GM18498 (cell line): ENCODE measurements at regions not wholly inside any gene's neighbourhood (a gene's known extent, or its start where the extent isn't known, plus 50 kb on each side); places are given as distances from the start of the nearest gene placed in this dataset.

ENCODE experiments used
- ATAC-seq: cut with Tn5 transposase; IDR thresholded peaks from one replicate; pipeline ENCODE4 v1.9.1; 2021; ENCODE audit warnings: mild to moderate bottlenecking, moderate library complexity; ENCODE audit not compliant: unreplicated experiment

DNA sequence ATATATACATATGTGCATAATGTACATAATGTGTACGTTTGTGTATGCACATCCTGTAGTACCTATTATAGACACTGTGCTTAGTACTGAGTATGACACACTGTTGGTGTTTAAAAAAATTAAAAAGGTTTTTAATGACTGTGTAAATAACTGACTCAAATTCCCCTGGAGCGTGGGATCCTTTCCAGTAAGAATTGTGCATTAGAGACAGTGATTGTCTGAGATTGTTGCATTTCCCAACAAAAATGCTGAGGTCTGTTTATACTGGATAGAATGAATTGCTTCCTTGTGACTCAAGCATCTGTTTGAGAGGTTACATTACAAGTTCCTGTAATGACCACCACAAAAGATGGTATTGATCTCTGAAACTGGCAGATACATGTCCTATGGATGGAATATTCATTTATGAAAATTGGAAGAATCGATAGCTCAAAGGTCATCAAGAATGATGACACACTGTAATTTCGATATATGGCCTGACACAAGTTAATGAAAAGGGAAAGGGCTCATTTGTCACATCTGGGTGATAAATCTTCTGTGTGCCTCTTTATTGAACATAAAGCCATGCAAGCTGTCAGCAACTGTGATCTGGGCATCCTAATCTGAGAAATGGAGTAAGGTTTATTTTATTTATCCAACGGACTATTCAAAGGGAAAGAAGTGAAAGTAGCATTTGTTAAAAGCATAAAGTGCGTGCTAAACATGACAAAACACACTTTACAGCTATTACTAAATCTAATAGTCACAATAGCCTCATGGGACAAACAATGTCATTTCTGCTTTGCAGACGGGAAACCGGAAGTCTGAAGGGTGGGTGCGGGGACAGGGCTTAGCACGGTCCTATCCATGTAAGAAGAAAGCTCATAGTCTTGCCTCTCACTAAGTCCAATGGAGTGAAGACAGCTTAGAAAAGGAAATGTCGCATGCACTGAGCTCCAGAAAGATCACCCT is 228.8 kb downstream of the CDH11 start:
- no peak for ATAC-seq

DNA sequence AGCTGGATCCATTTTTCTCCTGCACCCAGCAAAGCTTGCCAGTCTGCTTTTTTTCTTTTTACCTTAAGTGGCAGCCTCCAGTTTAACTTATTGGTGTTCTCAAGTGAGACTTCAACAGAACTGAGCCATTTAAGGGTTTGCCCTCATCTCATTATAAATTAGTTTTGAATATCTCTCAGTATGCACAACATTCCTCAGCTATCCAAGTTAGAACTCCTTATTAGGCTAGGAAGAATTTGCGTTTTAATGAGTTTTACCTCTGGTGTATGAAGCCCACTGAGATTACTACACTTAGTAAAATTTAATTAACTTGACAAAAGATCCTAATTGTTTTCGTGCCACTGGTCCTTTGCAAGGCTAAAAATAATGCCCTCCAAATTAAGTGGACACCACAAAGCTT is 232.4 kb downstream of the CDH11 start:
- no peak for ATAC-seq

DNA sequence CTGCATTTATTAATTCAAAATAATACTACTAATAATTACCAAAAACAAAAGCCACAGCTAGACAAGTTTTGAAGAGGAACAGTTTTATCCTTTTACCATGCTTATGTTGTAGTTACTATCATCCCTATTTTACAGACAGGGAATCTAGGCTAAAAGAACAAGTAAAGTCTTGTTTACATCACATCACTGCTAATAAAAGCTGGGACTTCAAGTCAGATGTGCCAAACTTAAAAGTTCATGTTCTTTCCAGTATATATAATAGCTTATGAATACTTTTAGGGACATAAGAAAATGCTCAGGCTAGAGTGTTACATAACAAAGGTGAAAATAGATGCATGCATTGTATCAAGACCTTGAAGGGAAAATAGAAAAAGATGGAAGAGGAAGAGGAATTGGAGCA is 234.2 kb downstream of the CDH11 start:
- ATAC-seq: no peak

DNA sequence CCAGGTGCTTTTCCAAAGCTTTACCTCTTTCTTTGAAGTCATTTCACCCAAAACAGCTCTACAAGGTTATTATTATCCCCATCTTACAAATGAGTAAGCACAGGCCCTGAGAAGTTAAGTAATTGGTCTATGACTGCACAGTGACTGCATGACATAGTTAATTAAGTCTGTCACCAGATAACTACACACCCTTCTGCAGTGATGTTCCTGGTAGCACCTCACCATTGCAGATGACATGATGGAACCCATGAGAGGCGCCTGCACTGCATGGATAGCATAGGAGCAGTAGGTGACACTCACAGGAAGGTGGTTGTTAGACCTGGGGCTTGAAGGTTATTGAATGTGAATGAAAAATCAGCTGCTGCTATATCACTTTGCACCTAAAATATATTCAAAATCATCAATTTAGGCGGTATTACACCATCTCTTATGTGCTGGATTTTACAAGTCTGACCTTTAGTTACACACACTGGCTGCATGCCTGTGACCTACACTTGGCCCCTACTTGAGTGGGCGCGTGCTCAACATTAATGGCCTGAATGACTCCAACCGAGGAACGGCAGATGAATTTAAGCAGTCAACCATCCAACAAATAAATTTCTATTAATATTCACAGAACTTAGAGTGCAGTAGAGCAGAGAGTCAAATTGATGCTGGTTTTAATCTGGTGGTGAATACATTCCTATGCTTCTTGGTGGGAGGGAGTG is 239.6 kb downstream of the CDH11 start:
- ATAC-seq: no peak

DNA sequence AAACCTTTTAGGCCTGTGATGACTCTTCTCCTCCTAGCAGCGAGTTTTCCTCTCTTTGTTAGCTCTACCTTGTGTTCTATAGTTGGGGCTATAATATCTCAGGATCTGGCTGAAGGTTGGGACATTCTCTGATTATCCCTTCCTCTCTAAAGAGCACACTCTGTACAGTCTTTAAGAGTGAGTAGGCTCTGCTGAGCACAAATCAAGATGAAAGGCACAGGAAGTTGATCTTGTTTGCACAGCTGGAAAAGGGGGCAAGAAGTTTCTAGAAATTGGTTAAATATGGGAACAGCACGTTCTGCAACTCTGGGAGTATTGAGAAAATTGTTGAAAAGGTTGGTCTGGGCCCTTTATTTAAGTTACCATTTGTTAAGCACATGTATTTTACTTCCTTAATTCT is 240.9 kb downstream of the CDH11 start:
- ATAC-seq: no peak

- no peak for ATAC-seq
Measured at GRCh38 chr16:64880006-64880405, 241.9 kb downstream of the CDH11 start.

- ATAC-seq: no peak
Measured at GRCh38 chr16:64878940-64879339, 242.9 kb downstream of the CDH11 start.

GRCh38 chr16:64872101-64872500 is 249.8 kb downstream of the CDH11 start:
- no peak for ATAC-seq

DNA sequence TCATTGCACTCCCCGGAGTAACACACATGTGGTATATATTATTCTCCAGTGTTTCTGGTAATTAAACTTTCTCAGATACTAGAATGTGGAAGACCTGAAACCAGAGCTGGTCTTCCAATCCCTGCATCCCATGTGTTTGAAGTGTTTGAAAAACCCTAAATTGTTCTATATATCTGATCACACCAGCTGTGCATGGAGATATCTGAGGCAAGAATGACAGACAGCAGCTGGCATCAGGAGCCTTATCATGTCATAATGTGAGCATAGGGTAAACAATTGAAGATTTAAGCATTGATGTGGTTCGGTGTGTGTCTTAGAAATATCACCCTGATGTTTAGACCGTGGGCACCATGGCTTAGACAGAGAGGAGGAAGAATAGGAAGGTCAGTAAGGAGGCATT is 251.0 kb downstream of the CDH11 start:
- ATAC-seq: no peak

- ATAC-seq: no peak
Measured at GRCh38 chr16:64869781-64870180, 252.1 kb downstream of the CDH11 start.

- ATAC-seq: no peak
Measured at GRCh38 chr16:64866021-64866420, 255.8 kb downstream of the CDH11 start.

DNA sequence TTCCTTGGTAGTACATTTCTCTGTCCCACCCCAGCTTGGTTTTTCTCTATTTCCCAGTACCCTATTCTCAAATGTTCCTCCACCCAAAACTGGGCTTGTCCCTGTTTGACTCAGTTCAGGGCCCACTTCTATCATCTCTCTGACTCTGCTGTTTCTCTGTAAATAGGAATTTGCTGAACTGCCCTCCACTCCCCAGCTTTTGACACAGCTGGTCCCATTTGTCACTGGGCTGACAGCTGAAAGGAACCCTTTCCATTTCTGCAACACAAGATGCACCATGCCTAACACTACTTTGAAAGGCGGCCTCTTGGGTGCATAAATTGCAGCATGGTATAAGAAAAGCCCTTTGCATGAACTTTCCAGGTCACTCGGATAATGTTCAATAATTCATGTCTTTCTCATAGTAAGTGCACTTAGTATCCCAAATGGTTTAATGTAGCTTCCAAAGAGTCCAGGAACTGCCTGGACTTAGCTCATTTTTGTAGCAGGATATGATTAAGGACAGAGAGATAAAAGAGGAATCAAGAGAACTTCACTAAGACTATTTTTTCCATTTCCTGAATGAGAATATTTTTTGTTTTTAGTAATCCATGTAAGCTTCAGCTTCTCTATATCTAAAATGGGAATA is 256.7 kb downstream of the CDH11 start:
- ATAC-seq: no peak

DNA sequence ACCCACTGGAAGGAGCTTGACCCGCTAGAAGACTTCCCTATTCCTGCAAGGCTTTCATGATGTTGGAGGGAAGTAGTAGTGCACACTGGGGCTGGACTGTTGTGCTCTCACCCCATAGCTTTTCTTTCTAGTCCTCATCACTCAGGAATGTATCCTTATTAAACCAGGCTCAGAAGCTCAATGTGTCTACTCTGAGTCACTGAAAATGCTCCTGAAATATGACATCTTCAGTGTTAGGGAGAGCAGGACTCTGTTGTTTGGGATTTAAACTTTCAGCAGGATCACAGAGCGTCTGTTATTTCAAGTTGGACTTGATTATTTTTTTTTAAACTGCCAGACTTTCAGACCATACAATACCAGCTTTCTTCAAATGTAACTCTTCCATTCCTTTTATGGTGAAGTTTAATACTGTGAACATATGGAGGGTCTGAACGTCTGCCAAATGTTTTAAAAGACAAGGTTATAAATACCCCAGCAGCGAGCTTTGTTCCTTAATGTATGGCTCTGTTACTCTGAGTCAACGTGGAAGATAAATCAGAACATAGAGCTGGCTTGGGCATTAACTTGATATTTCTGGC is 257.5 kb downstream of the CDH11 start:
- no peak for ATAC-seq

DNA sequence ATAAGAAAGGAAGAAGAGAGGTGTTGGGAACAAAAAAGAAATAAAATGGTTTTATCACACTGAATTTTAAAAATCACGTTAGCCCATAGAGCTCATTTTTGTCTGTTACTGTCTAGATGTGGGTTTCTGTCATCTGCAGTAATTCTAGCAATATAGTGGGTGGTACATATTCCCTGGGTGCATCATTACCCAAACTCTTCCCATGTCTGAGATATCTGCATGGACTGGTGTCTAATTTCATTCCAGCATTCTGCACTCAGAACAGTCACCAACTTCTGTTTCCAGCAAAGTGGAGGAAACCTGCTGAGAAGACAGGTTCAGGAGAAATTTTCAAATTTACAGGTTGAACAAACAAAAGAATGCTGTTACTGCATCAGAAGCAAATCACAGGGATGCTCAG is 263.8 kb downstream of the CDH11 start:
- no peak for ATAC-seq

- ATAC-seq: no peak
Measured at GRCh38 chr16:64857411-64857810, 264.5 kb downstream of the CDH11 start.

DNA sequence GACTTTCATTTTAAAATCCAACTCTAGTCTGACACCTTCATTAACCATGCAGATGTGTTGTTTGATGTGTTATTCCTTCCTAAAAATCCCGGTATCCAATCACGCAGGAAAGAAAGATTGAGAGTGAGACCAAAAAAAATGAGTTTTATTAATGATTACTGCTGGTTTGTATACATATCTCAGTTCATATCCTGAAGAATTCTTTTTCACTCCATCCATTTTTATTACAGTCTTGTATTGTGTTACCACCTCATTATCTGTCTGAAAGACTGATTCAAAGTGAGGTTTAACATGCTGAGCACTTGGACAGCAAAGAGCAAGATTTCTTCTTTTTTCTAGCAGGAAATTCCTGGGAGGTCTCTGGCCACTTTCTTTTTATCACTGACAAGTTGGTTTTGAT is 268.3 kb downstream of the CDH11 start:
- ATAC-seq: no peak

- ATAC-seq: no peak
Measured at GRCh38 chr16:64846966-64847365, 274.9 kb downstream of the CDH11 start.

- ATAC-seq: no peak
Measured at GRCh38 chr16:64845071-64845470, 276.8 kb downstream of the CDH11 start.

- ATAC-seq: no peak
Measured at GRCh38 chr16:64841482-64841881, 280.4 kb downstream of the CDH11 start.

DNA sequence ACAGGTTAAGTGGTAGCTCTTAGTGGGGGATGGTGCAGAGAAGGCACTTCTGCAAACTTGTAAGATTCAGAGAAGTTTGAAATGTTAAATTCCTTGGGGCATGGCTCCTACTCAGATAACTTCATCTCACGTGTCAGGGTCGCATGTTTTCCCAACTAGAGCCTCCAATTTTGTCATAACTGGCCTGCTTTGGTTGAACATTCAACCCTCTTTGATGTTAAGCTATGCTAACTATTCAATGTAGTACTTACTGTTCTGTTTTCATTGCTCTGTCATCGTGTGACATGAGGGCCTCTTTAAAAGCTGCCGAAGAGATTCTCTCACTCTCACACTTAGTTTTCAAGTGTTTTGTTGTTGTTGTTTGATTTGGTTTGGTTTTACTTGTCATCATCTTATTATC is 280.8 kb downstream of the CDH11 start:
- ATAC-seq: no peak

DNA sequence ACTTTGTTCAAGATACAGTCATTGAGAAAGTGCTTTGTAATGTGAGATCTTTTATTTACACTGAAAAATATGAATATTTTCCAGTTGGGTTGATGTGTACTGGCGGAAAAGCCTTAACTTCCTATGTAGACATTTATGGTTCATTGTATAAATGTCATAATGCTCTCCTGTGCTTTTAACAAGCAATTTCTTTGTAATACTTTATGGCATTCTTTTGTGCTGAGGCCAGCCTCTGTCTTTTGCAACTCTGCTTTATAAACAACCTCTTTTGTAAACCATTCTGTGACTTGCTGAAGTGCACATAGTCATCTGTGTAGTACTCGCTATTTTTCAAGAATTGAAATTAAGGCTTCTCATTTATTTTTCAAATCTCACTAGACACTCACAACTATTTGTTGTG is 291.2 kb downstream of the CDH11 start:
- no peak for ATAC-seq
